Panc1 (cell line): ENCODE measurements at regions not wholly inside any gene's neighbourhood (a gene's known extent, or its start where the extent isn't known, plus 50 kb on each side); places are given as distances from the start of the nearest gene placed in this dataset.

Experiments
- ATAC-seq: fragments of 200-7000 bp; cut with Tn5 transposase; 2 replicates; pipeline ENCODE4 v1.9.1; 2020; ENCODE audit warnings: mild to moderate bottlenecking, moderate library complexity
- BruUV-seq: library from RNA; stranded (reverse); fragments of 400-500 nt; replicated peaks from 2 replicates; lab custom pipeline; 2021; lab: Mats Ljungman, UMichigan
- CTCF ChIA-PET: fragments of 300-600 bp; sonication (Branson Sonifier 250); formaldehyde crosslinking; loops from one replicate; lab custom pipeline; 2022; ENCODE audit warnings: antibody characterized with exemption; lab: Charles Lee
- POLR2A ChIA-PET: fragments of 300-600 bp; sonication (Branson Sonifier 250); formaldehyde crosslinking; loops from one replicate; lab custom pipeline; 2022; ENCODE audit warnings: antibody characterized with exemption; lab: Charles Lee
- DNase-seq: peaks from one replicate; pipeline ENCODE4 v3.0.0-alpha.2; 2010; ENCODE audit warnings: low read depth, low spot score
- H3K27ac ChIP-seq: 2 replicates; pipeline ENCODE4 v1.5.1; 2011; ENCODE audit warnings: mild to moderate bottlenecking, low read length, inconsistent platforms
- H3K27me3 ChIP-seq: fragments of 200-500 bp; sonication (Bioruptor generic); 2 replicates; pipeline ENCODE4 v1.6.0; 2014; ENCODE audit warnings: low read length, inconsistent platforms; ENCODE audit not compliant: control insufficient read depth, insufficient read depth
- H3K36me3 ChIP-seq: fragments of 200-500 bp; sonication (Bioruptor generic); 2 replicates; pipeline ENCODE4 v1.5.1; 2014; ENCODE audit warnings: inconsistent platforms, mild to moderate bottlenecking, low read length, moderate library complexity; ENCODE audit not compliant: control insufficient read depth, insufficient read depth
- H3K4me1 ChIP-seq: 2 replicates; pipeline ENCODE4 v1.5.1; 2011; ENCODE audit warnings: inconsistent platforms, mild to moderate bottlenecking, low read length, moderate library complexity; ENCODE audit not compliant: control insufficient read depth, insufficient read depth
- H3K4me3 ChIP-seq, 2 experiments: 2 replicates each; pipeline ENCODE4 v1.5.1; 2011 to 2012; ENCODE audit warnings: low read depth in 2 of 2, low read length in 2 of 2, mild to moderate bottlenecking in 2 of 2, inconsistent platforms in 1 of 2, moderate library complexity in 1 of 2
- H3K9me3 ChIP-seq: fragments of 200-500 bp; sonication (Bioruptor generic); 2 replicates; pipeline ENCODE4 v1.5.1; 2014; ENCODE audit warnings: low read depth, mild to moderate bottlenecking, inconsistent platforms, low read length, moderate library complexity; ENCODE audit not compliant: control insufficient read depth, insufficient read depth
- CTCF ChIP-seq: fragments of 450-650 bp; IDR thresholded peaks from 2 replicates; pipeline ENCODE4 v1.5.1; 2017; ENCODE audit warnings: mild to moderate bottlenecking
- POLR2AphosphoS5 ChIP-seq: IDR thresholded peaks from 2 replicates; pipeline ENCODE4 v1.6.1; 2012; ENCODE audit warnings: mild to moderate bottlenecking, low read depth, low read length, moderate library complexity
- REST ChIP-seq, 2 experiments: IDR thresholded peaks; 2 replicates each; pipeline ENCODE4 v1.6.1; 2011 to 2012; ENCODE audit warnings: low read depth in 2 of 2, control low read depth in 1 of 2, low read length in 1 of 2, mild to moderate bottlenecking in 1 of 2, moderate library complexity in 1 of 2; ENCODE audit not compliant: insufficient read depth in 1 of 2
- SIN3A ChIP-seq: IDR thresholded peaks from 2 replicates; pipeline ENCODE4 v1.6.1; 2012; ENCODE audit warnings: low read depth, mild to moderate bottlenecking, low read length, moderate library complexity, borderline replicate concordance; ENCODE audit not compliant: insufficient read depth
- TCF7L2 ChIP-seq: IDR thresholded peaks from 2 replicates; pipeline ENCODE4 v1.6.1; 2011; ENCODE audit warnings: mild to moderate bottlenecking, low read depth, low read length, inconsistent platforms
- in situ Hi-C: cut with HindIII; loops from 2 replicates; pipeline ENCODE4 v1.10.0; 2016; ENCODE audit warnings: low sequenced_read_pairs, low pct_unique_long_range_greater_than_20kb
- intact Hi-C: fragments of 100-400 bp; cut with micrococcal nuclease; formaldehyde crosslinking; loops from one replicate; pipeline ENCODE4 v1.10.0; 2022; ENCODE audit not compliant: unreplicated experiment

GRCh38 chr22:22787151-22787550 is 100.5 kb upstream of the IGLL5 start:
- peaks cover 6% of the 10 kb centered on the region for H3K27me3 ChIP-seq
- H3K4me3 ChIP-seq = no peak overlapping the region
- POLR2A ChIA-PET = interaction anchor here (0.6 kb wide), 1 partner anchor 87 kb away, joined by 3 read pairs; no protein-coding TSS in a partner anchor
- TF ChIP-seq SIN3A (no peak), TCF7L2 (no peak), CTCF (no peak), POLR2AphosphoS5 (no peak), REST (IDR thresholded peaks at IDR 0.05; ENCODE audit: insufficient read depth in 1 of 2, low read depth in 2 of 2, low read length in 1 of 2) (no peak)
- H3K36me3 ChIP-seq = no peaks in the 10 kb centered on the region
- no peaks in the 10 kb centered on the region for H3K4me1 ChIP-seq
- no peak overlapping the region for H3K27ac ChIP-seq
- DNase-seq (no peak), ATAC-seq (no peak)
- in situ Hi-C loops (no loop called here), intact Hi-C loops (no loop called here)
- BruUV-seq = no TSS peak
- H3K9me3 ChIP-seq = no peaks in the 10 kb centered on the region
- CTCF ChIA-PET = no interaction called here

- no peaks in the 10 kb centered on the region for H3K9me3 ChIP-seq
- DNase-seq (peak; percentile 25), ATAC-seq (peak; percentile 91)
- no peak overlapping the region for H3K27ac ChIP-seq
- H3K27me3 ChIP-seq = peaks cover 4% of the 10 kb centered on the region
- TF ChIP-seq SIN3A (no peak), CTCF (peak; percentile 85), POLR2AphosphoS5 (no peak)
- H3K4me3 ChIP-seq = no peak overlapping the region
- ChIA-PET POLR2A (no interaction called here), CTCF (interaction anchor here (1.5 to 2.2 kb wide), 2 partner anchors 89 to 96 kb away, joined by 8 to 12 read pairs; no protein-coding TSS in a partner anchor)
- no peaks in the 10 kb centered on the region for H3K4me1 ChIP-seq
- in situ Hi-C loops = no loop called here
- no peaks in the 10 kb centered on the region for H3K36me3 ChIP-seq
- intact Hi-C loops = no loop called here
- no TSS peak for BruUV-seq
Observed at GRCh38 chr22:22787786-22788459, 99.7 kb upstream of the IGLL5 start.
